KMS-11 (cell line): ENCODE measurements at regions not wholly inside any gene's neighbourhood (a gene's known extent, or its start where the extent isn't known, plus 50 kb on each side); places are given as distances from the start of the nearest gene placed in this dataset.

Experiments
- H2AFZ ChIP-seq: fragments of 200-600 bp; sonication (generic); 2 replicates; pipeline ENCODE4 v1.6.1; 2016; ENCODE audit warnings: antibody characterized with exemption, mixed run types, low read depth
- H3K27ac ChIP-seq: fragments of 200-600 bp; sonication (generic); 2 replicates; pipeline ENCODE4 v1.6.1; 2016; ENCODE audit warnings: mild to moderate bottlenecking, mixed run types
- H3K27me3 ChIP-seq: fragments of 200-600 bp; sonication (generic); 2 replicates; pipeline ENCODE4 v1.6.1; 2017; ENCODE audit warnings: mild to moderate bottlenecking, low read depth, mixed run types, moderate library complexity; ENCODE audit not compliant: insufficient read depth
- H3K36me3 ChIP-seq: fragments of 200-600 bp; sonication (generic); 2 replicates; pipeline ENCODE4 v1.6.1; 2017; ENCODE audit warnings: mild to moderate bottlenecking, mixed run types; ENCODE audit not compliant: insufficient read depth
- H3K4me1 ChIP-seq: fragments of 200-600 bp; sonication (generic); 2 replicates; pipeline ENCODE4 v1.6.1; 2016; ENCODE audit warnings: mild to moderate bottlenecking, low read depth, mixed run types; ENCODE audit not compliant: poor library complexity, severe bottlenecking
- H3K4me2 ChIP-seq: fragments of 200-600 bp; sonication (generic); 2 replicates; pipeline ENCODE4 v1.7.0; 2016; ENCODE audit warnings: mild to moderate bottlenecking, mixed run types
- H3K4me3 ChIP-seq: fragments of 200-600 bp; sonication (generic); IDR thresholded peaks from 2 replicates; pipeline ENCODE4 v1.6.1; 2017; ENCODE audit warnings: low read depth, low read length, mixed read lengths; ENCODE audit not compliant: insufficient read depth
- H3K79me2 ChIP-seq: fragments of 200-600 bp; sonication (generic); 2 replicates; pipeline ENCODE4 v1.6.1; 2016; ENCODE audit warnings: low read depth, mixed run types; ENCODE audit not compliant: insufficient read depth
- H3K9ac ChIP-seq: fragments of 200-600 bp; sonication (generic); 2 replicates; pipeline ENCODE4 v1.6.1; 2016; ENCODE audit warnings: mild to moderate bottlenecking, mixed run types
- H4K20me1 ChIP-seq: fragments of 200-600 bp; sonication (generic); 2 replicates; pipeline ENCODE4 v1.6.1; 2016; ENCODE audit warnings: mild to moderate bottlenecking, mixed run types; ENCODE audit not compliant: insufficient read depth
- CTCF ChIP-seq: fragments of 200-600 bp; sonication (generic); conservative IDR thresholded peaks from 2 replicates; pipeline ENCODE4 v1.6.1; 2017; ENCODE audit warnings: low read depth, mild to moderate bottlenecking, antibody characterized with exemption, low read length, moderate library complexity, mixed read lengths

DNA sequence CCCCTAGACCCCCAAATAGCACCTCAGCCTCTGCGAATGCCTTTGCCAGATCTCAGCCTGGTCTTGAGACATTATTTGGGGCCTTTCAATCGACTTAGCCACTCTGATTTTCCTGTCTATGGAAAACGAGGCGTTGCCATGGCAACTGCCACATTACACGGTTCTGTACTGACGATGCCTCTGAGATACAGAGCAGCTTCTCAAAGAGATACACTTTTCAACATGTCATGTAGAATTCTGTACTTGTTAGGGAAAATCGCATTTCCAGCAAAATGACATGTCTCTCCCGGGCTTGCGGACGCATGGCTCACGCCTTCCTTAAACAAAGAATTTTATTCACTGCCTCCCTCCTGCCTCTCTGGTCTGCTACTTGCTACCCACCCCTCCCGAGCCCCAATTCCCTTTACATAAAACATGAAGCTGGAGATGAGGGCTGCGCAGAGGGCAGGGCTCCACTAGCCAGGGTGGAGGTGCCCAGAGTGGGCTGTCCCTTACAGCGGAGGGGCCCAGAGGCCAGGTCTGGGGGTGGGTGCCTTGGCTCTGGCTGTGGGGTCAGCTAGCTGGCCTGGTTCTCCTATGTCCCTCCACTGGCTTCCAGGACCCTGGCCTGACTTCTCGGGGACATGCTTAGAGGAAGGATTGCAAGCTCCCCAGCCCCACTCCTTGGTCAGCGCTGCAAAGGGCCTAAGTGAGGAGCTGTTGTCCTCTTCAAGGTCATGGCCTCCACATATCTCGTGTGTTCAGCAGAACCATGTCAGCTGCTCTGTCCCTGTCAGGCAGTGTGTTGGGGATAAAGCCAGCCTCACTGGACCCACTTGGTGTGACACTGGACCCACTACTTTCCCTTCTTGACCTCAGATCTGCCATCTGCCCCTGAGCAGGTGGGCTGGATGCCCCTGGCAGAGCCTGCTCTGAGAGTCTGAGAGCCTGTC, 342.5 kb downstream of the RPS24 start:
- TF ChIP-seq CTCF = no peak
- no peak overlapping the region for H3K9ac ChIP-seq
- H3K27ac ChIP-seq = no peak overlapping the region
- no peak overlapping the region for H3K4me2 ChIP-seq
- H3K27me3 ChIP-seq = no peaks in the 10 kb centered on the region
- H3K4me3 ChIP-seq = no peak overlapping the region
- H2AFZ ChIP-seq = no peak overlapping the region
- H3K79me2 ChIP-seq = no peaks in the 10 kb centered on the region
- H3K36me3 ChIP-seq = no peaks in the 10 kb centered on the region
- H4K20me1 ChIP-seq = no peaks in the 10 kb centered on the region
- H3K4me1 ChIP-seq = no peaks in the 10 kb centered on the region

DNA sequence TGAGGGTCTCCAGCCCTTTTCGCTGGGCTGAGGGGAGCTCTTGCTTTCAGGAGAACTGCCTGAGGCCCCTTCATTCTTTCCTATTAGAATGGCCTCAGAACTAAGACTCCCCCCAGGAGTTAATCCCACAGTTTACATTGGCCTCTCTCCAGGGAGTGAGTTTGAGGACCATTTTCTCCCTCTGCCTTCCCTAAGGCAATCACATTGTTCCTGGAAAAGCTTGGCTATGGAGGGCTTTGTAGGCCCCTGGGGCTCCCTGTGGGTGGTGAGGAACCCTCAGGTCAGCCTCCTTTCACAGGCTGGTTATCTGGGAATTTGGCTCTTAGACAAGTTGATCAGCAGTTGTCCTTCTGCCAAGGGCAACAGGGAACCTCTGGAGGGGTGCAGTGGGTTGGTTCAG, 343.7 kb downstream of the RPS24 start:
- Histone ChIP-seq H3K27me3 (no peaks in the 10 kb centered on the region), H3K27ac (no peak overlapping the region), H3K79me2 (no peaks in the 10 kb centered on the region), H3K9ac (no peak overlapping the region), H2AFZ (no peak overlapping the region), H3K4me1 (no peaks in the 10 kb centered on the region), H4K20me1 (no peaks in the 10 kb centered on the region), H3K36me3 (no peaks in the 10 kb centered on the region), H3K4me2 (no peak overlapping the region), H3K4me3 (no peak overlapping the region)
- no peak for TF ChIP-seq CTCF

DNA sequence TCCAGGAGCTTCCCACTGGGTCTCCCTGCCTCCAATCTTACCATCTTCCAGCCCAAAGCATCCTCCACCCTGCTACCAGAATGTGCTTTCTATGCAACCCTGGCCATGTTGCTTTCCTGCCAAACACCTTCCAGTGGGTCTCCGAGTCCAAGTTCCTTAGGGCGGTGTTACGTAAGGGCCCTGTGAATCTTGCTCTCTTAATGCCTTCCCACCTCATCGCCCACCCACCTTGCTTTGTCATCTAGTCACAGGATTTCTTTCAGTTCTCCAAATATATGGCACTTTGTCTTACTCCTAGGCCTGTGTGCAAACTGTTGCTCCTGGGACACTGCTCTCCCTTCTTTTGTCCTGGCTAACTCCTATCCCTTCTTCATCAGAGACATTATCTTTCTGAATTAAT, 344.5 kb downstream of the RPS24 start:
- H3K9ac ChIP-seq = no peak overlapping the region
- H3K4me2 ChIP-seq = no peak overlapping the region
- H2AFZ ChIP-seq = no peak overlapping the region
- H3K27ac ChIP-seq = no peak overlapping the region
- no peak overlapping the region for H3K4me3 ChIP-seq
- H3K79me2 ChIP-seq = no peaks in the 10 kb centered on the region
- H3K36me3 ChIP-seq = no peaks in the 10 kb centered on the region
- no peaks in the 10 kb centered on the region for H3K27me3 ChIP-seq
- no peaks in the 10 kb centered on the region for H4K20me1 ChIP-seq
- TF ChIP-seq CTCF = no peak
- no peaks in the 10 kb centered on the region for H3K4me1 ChIP-seq

GRCh38 chr10:78381107-78381506, 347.4 kb downstream of the RPS24 start:
- TF ChIP-seq CTCF = no peak
- Histone ChIP-seq H4K20me1 (no peaks in the 10 kb centered on the region), H3K79me2 (no peaks in the 10 kb centered on the region), H3K27me3 (no peaks in the 10 kb centered on the region), H3K4me2 (no peak overlapping the region), H3K4me3 (no peak overlapping the region), H3K4me1 (no peaks in the 10 kb centered on the region), H3K9ac (no peak overlapping the region), H2AFZ (no peak overlapping the region), H3K27ac (no peak overlapping the region), H3K36me3 (no peaks in the 10 kb centered on the region)
